ENCODE measurements at regions not wholly inside any gene's neighbourhood (a gene's known extent, or its start where the extent isn't known, plus 50 kb on each side); places are given as distances from the start of the nearest gene placed in this dataset.

GRCh38 chr5:60521376-60522291 lies 178.3 kb downstream of the DEPDC1B start (continued):
- 0 out of 2 replicates have a peak, but pooled peaks have one; percentile 16 for TF ChIP-seq PAXIP1 (CRISPR knock-in tag; conservative IDR thresholded peaks at IDR 0.05)
- TF ChIP-seq ZNF362 (CRISPR knock-in tag; IDR thresholded peaks at IDR 0.05; ENCODE audit: borderline replicate concordance): peak; percentile 72; the same call in 1 of the 2 replicates

- H3K4me1 ChIP-seq (ENCODE audit: insufficient read depth, low read length): peaks cover 28% of the 10 kb centered on the region
- TF ChIP-seq ZNF234 (CRISPR knock-in tag; conservative IDR thresholded peaks at IDR 0.05): no peak
- no peak for TF ChIP-seq ZKSCAN5 (CRISPR knock-in tag; IDR thresholded peaks at IDR 0.05)
- no peak for TF ChIP-seq REPIN1 (CRISPR knock-in tag; IDR thresholded peaks at IDR 0.05; ENCODE audit: borderline replicate concordance, low read depth)
- no peak for TF ChIP-seq RELA (CRISPR knock-in tag; IDR thresholded peaks at IDR 0.05)
- no peak for TF ChIP-seq SIN3A (IDR thresholded peaks at IDR 0.05; ENCODE audit: borderline replicate concordance, low read depth, low read length)
- no peak for TF ChIP-seq ELF4 (CRISPR knock-in tag; IDR thresholded peaks at IDR 0.05; ENCODE audit: borderline replicate concordance)
- no peak for TF ChIP-seq DMTF1 (CRISPR knock-in tag; IDR thresholded peaks at IDR 0.05)
- no peak for TF ChIP-seq ZNF263 (CRISPR knock-in tag; IDR thresholded peaks at IDR 0.05)
- no peak for TF ChIP-seq ARID3A (IDR thresholded peaks at IDR 0.05; ENCODE audit: low read depth, low read length)
- in situ Hi-C loops (cut with HindIII; ENCODE audit: extremely low pct_ligation_motif_present, low pct_unique_long_range_greater_than_20kb): no loop called here
- no peak overlapping the region for H2AFZ ChIP-seq (ENCODE audit: low read length)
- DNase-seq (ENCODE audit: low spot score): no peak
- H4K20me1 ChIP-seq (ENCODE audit: insufficient read depth, low read length): no peaks in the 10 kb centered on the region
- no peaks in the 10 kb centered on the region for H3K79me2 ChIP-seq (ENCODE audit: insufficient read depth, low read length)
- FAIRE-seq: no peak
- H3K9ac ChIP-seq (ENCODE audit: insufficient read depth, low read depth, low read length): no peak overlapping the region
- no peak for ATAC-seq
- ChIA-PET CTCF (ENCODE audit: low intra/inter-chr PET ratio, low total read pairs) (no interaction called here), POLR2A (no interaction called here)
- H3K9me3 ChIP-seq (ENCODE audit: low read length): no peaks in the 10 kb centered on the region
- BruUV-seq (replicated peaks): no TSS peak
- no peaks in the 10 kb centered on the region for H3K27me3 ChIP-seq (ENCODE audit: control insufficient read depth in 1 of 2, insufficient read depth in 2 of 2, low read length in 2 of 2)
- no peak overlapping the region for H3K27ac ChIP-seq (ENCODE audit: extremely low read length, insufficient read depth, low read length)
- intact Hi-C loops (cut with micrococcal nuclease; ENCODE audit: unreplicated experiment): no loop called here
- no peaks in the 10 kb centered on the region for H3K36me3 ChIP-seq (replicated peaks in 1 of 2; ENCODE audit: control insufficient read depth in 1 of 2, insufficient read depth in 2 of 2, low read length in 2 of 2)
- WGBS (ENCODE audit: low lambda C conversion rate): 69% methylated on average over 5 of the region's 6 CpGs
- H3K4me3 ChIP-seq (replicated peaks in 1 of 3; ENCODE audit: insufficient read depth in 1 of 3, low read depth in 2 of 3, low read length in 3 of 3): no peak overlapping the region
- no peak overlapping the region for H3K4me2 ChIP-seq (ENCODE audit: low read depth, low read length)
These were observed 179.3 kb downstream of the DEPDC1B start for GRCh38 chr5:60520451-60521227.
